ENCODE measurements at regions not wholly inside any gene's neighbourhood (a gene's known extent, or its start where the extent isn't known, plus 50 kb on each side); places are given as distances from the start of the nearest gene placed in this dataset.

DNA sequence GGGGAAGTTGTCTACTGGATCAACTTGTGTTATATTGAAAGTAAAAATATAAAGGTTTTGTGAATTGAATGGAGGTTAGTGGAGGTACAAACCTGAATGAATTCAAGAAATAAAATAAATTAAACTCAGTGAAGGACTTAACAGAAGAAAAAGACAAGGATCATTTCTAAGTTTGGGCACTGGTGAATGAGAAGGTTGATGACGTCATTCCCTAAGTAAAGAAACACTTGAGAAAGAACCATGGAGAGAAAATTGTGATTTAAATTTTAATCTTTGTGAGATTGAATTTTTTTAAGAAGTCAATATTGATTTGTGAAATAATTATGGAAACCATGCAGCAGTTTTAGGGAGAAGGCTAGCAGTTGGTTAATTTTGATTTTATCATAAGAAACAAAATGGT, 900.3 kb upstream of the TYRP1 start:
- no peaks in the 10 kb centered on the region for H3K9me3 ChIP-seq
- H3K27ac ChIP-seq, result no peak overlapping the region
- intact Hi-C loops (cut with DNase I), result no loop called here
- no peaks in the 10 kb centered on the region for H3K27me3 ChIP-seq (ENCODE audit: low read depth)
- DNase-seq (no peak), ATAC-seq (no peak)
- H3K4me3 ChIP-seq, result no peak overlapping the region
- H3K4me1 ChIP-seq, result no peaks in the 10 kb centered on the region
- TF ChIP-seq, protein P1, sequence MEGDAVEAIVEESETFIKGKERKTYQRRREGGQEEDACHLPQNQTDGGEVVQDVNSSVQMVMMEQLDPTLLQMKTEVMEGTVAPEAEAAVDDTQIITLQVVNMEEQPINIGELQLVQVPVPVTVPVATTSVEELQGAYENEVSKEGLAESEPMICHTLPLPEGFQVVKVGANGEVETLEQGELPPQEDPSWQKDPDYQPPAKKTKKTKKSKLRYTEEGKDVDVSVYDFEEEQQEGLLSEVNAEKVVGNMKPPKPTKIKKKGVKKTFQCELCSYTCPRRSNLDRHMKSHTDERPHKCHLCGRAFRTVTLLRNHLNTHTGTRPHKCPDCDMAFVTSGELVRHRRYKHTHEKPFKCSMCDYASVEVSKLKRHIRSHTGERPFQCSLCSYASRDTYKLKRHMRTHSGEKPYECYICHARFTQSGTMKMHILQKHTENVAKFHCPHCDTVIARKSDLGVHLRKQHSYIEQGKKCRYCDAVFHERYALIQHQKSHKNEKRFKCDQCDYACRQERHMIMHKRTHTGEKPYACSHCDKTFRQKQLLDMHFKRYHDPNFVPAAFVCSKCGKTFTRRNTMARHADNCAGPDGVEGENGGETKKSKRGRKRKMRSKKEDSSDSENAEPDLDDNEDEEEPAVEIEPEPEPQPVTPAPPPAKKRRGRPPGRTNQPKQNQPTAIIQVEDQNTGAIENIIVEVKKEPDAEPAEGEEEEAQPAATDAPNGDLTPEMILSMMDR (IDR thresholded peaks at IDR 0.05), result no peak
- no peaks in the 10 kb centered on the region for H3K36me3 ChIP-seq

DNA sequence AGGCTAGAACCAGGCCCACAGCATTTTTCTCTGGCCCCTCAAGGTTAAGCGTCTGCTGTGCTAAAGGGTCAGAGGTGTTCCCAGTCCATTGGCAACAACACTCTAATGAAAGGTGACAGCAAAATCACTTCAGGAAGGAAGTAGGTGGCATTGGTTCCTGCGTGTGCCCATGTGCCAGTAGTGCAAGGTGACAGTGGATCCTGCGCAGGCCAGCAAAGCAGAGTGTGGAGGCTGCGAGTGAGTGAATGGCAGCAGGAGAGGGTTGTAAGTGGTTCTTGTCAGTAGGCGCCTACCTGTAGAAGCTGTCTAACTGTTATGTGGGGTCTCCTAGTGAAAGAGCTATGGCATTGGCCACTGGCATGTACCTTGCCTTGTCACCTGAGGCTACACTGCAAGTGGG, 898.2 kb upstream of the TYRP1 start:
- DNase-seq (no peak), ATAC-seq (no peak)
- Histone ChIP-seq H3K27me3 (ENCODE audit: low read depth) (no peaks in the 10 kb centered on the region), H3K36me3 (no peaks in the 10 kb centered on the region), H3K9me3 (no peaks in the 10 kb centered on the region), H3K4me1 (no peaks in the 10 kb centered on the region), H3K27ac (no peak overlapping the region), H3K4me3 (no peak overlapping the region)
- TF ChIP-seq, protein P1 (IDR thresholded peaks at IDR 0.05), result no peak
- intact Hi-C loops (cut with DNase I), result no loop called here

DNA sequence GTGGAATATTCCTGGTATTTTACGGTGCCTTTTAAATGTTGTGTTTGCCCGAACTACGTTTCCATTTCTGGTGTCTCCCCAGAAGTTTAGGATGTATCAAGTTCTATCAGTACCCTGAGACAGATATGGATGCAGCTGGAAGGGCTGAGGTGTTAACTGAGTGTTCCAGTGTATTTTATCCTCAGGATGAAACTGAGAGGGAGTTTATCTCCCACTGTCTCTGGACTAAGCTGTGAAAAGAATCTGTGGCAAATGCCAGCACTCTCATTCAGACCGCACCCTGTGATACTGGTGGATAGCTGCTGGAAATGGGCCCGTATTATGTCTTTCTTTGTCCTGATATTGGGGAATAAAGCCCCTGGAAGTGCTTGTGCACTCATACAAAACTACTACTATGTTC, 887.2 kb upstream of the TYRP1 start:
- no peaks in the 10 kb centered on the region for H3K4me1 ChIP-seq
- DNase-seq (no peak), ATAC-seq (no peak)
- H3K27me3 ChIP-seq (ENCODE audit: low read depth), result no peaks in the 10 kb centered on the region
- no peak overlapping the region for H3K4me3 ChIP-seq
- intact Hi-C loops (cut with DNase I), result no loop called here
- H3K27ac ChIP-seq, result no peak overlapping the region
- no peaks in the 10 kb centered on the region for H3K36me3 ChIP-seq
- TF ChIP-seq, protein P1 (IDR thresholded peaks at IDR 0.05), result no peak
- H3K9me3 ChIP-seq, result peaks cover 4% of the 10 kb centered on the region

DNA sequence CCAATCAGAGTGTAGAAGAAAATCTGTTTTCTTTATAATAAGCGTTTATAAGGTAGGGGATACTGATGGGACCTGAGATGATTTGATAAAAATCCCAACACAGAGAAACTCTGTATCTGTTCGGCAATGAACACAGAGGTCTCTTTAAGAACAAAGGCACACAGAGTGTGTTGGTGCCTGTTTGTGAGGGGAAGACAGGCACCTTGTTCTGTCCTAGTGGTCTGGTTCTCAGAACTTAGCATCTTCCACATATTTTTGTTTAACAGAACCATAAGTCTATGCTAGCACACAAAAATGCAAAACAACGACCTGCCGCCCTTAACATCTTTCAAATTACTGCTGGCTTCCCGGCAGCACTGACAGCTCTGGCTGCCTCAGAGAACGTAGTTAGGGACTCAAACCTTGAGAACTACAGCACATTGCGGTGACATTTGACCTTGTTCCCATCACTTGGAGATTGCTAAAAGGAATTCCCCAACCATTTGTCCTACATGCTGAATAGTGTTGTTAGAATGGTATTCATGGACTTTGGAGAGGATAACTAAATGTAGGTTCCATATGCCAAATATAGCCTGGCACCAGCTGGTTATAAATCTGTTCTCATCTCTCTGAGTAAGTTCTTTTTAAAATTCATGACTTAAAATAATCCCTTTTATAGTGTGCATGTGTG, 871.7 kb upstream of the TYRP1 start:
- Histone ChIP-seq H3K27me3 (ENCODE audit: low read depth) (no peaks in the 10 kb centered on the region), H3K4me1 (no peaks in the 10 kb centered on the region), H3K27ac (no peak overlapping the region), H3K4me3 (no peak overlapping the region), H3K36me3 (no peaks in the 10 kb centered on the region), H3K9me3 (no peaks in the 10 kb centered on the region)
- no peak for ATAC-seq
- intact Hi-C loops (cut with DNase I), result no loop called here
- no peak for DNase-seq
- TF ChIP-seq, protein P1 (IDR thresholded peaks at IDR 0.05), result no peak

DNA sequence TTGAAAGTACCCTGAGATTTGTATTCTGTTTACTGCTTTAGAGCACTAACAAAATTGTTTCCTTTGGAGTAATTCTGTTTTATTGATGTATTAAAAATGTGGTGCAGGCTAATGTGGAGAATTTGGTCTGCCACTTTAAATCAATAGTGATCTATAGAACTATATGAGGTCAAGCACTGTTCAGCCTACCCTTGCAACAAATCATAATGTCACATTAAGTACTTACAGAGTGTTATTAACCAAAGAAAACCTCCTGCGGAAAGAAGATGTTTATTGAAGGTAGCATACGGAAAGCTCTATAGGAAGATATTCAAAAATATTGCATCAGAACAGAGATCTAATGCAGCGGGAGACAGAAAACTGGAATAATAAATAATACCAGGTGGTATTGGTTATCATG, 865.0 kb upstream of the TYRP1 start:
- ATAC-seq (no peak), DNase-seq (no peak)
- Histone ChIP-seq H3K4me1 (no peaks in the 10 kb centered on the region), H3K27me3 (ENCODE audit: low read depth) (no peaks in the 10 kb centered on the region), H3K9me3 (no peaks in the 10 kb centered on the region), H3K27ac (no peak overlapping the region), H3K4me3 (no peak overlapping the region), H3K36me3 (no peaks in the 10 kb centered on the region)
- TF ChIP-seq, protein P1 (IDR thresholded peaks at IDR 0.05), result no peak
- intact Hi-C loops (cut with DNase I), result no loop called here
